ENCODE measurements at regions not wholly inside any gene's neighbourhood (a gene's known extent, or its start where the extent isn't known, plus 50 kb on each side); places are given as distances from the start of the nearest gene placed in this dataset.
"Not testable (repeated sequence)": the region's sequence is repeated elsewhere in the genome, so short reads cannot be mapped to it uniquely, and the experiment has no call there.

- TF ChIP-seq REST (IDR thresholded peaks at IDR 0.05; ENCODE audit: insufficient read depth in 1 of 2, low read depth in 2 of 2, low read length in 1 of 2); SIN3A (IDR thresholded peaks at IDR 0.05; ENCODE audit: borderline replicate concordance, insufficient read depth, low read depth, low read length); POLR2AphosphoS5 (IDR thresholded peaks at IDR 0.05; ENCODE audit: low read depth, low read length); TCF7L2 (IDR thresholded peaks at IDR 0.05; ENCODE audit: low read depth, low read length): not testable (repeated sequence)
- TF ChIP-seq CTCF (IDR thresholded peaks at IDR 0.05), result peak; percentile 8; the same call in 1 of the 2 replicates
Measured at GRCh38 chr15:20372416-20372815, 169.2 kb downstream of the GOLGA6L6 start.

Measured in Panc1 (cell line).